Progenitor cell of endocrine pancreas (in vitro differentiated cells): ENCODE measurements at regions not wholly inside any gene's neighbourhood (a gene's known extent, or its start where the extent isn't known, plus 50 kb on each side); places are given as distances from the start of the nearest gene placed in this dataset.

Source experiments
- DNase-seq: peaks from one replicate; pipeline ENCODE4 v3.0.0; 2021; ENCODE audit warnings: low spot score; ENCODE audit not compliant: unreplicated experiment
- H3K27ac Mint-ChIP-seq: 2 replicates; pipeline ENCODE4 v1.8.0; 2021; ENCODE audit warnings: mild to moderate bottlenecking, moderate library complexity, mixed read lengths
- H3K27me3 Mint-ChIP-seq: 2 replicates; pipeline ENCODE4 v1.8.0; 2021; ENCODE audit warnings: mixed read lengths
- H3K36me3 Mint-ChIP-seq: 2 replicates; pipeline ENCODE4 v1.8.0; 2022; ENCODE audit warnings: mixed read lengths; ENCODE audit not compliant: insufficient read depth
- H3K4me1 Mint-ChIP-seq: 2 replicates; pipeline ENCODE4 v1.8.0; 2021; ENCODE audit warnings: low read depth, mixed read lengths
- H3K4me3 Mint-ChIP-seq: 2 replicates; pipeline ENCODE4 v1.8.0; 2021; ENCODE audit warnings: low read depth, mild to moderate bottlenecking, moderate library complexity, mixed read lengths
- H3K9me3 Mint-ChIP-seq: 2 replicates; pipeline ENCODE4 v1.8.0; 2021; ENCODE audit warnings: low read depth, mixed read lengths
- CTCF ChIP-seq: fragments of 200-600 bp; sonication (generic); IDR thresholded peaks from one replicate; pipeline ENCODE4 v1.5.0; 2021; ENCODE audit warnings: antibody characterized with exemption, mild to moderate bottlenecking; ENCODE audit not compliant: unreplicated experiment

GRCh38 chr15:37165395-37165794, 65.0 kb upstream of the MEIS2 start:
- Mint-ChIP-seq H3K36me3 (no peaks in the 10 kb centered on the region), H3K9me3 (peaks cover 3% of the 10 kb centered on the region), H3K4me3 (no peak overlapping the region), H3K4me1 (no peaks in the 10 kb centered on the region), H3K27me3 (no peaks in the 10 kb centered on the region), H3K27ac (no peak overlapping the region)
- no peak for DNase-seq
- no peak for TF ChIP-seq CTCF

GRCh38 chr15:37166402-37166801, 66.1 kb upstream of the MEIS2 start:
- Mint-ChIP-seq H3K4me1 (no peaks in the 10 kb centered on the region), H3K9me3 (peaks cover 3% of the 10 kb centered on the region), H3K27me3 (no peaks in the 10 kb centered on the region), H3K27ac (no peak overlapping the region), H3K36me3 (no peaks in the 10 kb centered on the region), H3K4me3 (no peak overlapping the region)
- TF ChIP-seq CTCF: no peak
- no peak for DNase-seq

GRCh38 chr15:37181339-37181738, 81.0 kb upstream of the MEIS2 start:
- peaks cover 2% of the 10 kb centered on the region for H3K36me3 Mint-ChIP-seq
- no peak for DNase-seq
- H3K4me1 Mint-ChIP-seq: no peaks in the 10 kb centered on the region
- no peaks in the 10 kb centered on the region for H3K27me3 Mint-ChIP-seq
- H3K9me3 Mint-ChIP-seq: peaks cover 45% of the 10 kb centered on the region
- H3K4me3 Mint-ChIP-seq: no peak overlapping the region
- TF ChIP-seq CTCF: no peak
- no peak overlapping the region for H3K27ac Mint-ChIP-seq

- no peaks in the 10 kb centered on the region for H3K36me3 Mint-ChIP-seq
- H3K27ac Mint-ChIP-seq: no peak overlapping the region
- no peak overlapping the region for H3K4me3 Mint-ChIP-seq
- H3K4me1 Mint-ChIP-seq: no peaks in the 10 kb centered on the region
- TF ChIP-seq CTCF: no peak
- no peak for DNase-seq
- H3K27me3 Mint-ChIP-seq: no peaks in the 10 kb centered on the region
- H3K9me3 Mint-ChIP-seq: no peaks in the 10 kb centered on the region
Observed at GRCh38 chr15:37199545-37199944, 99.2 kb upstream of the MEIS2 start.

GRCh38 chr15:37203050-37203449, 102.7 kb upstream of the MEIS2 start:
- no peak for DNase-seq
- Mint-ChIP-seq H3K4me3 (no peak overlapping the region), H3K27ac (no peak overlapping the region), H3K4me1 (peaks cover 2% of the 10 kb centered on the region), H3K36me3 (no peaks in the 10 kb centered on the region), H3K9me3 (no peaks in the 10 kb centered on the region), H3K27me3 (no peaks in the 10 kb centered on the region)
- TF ChIP-seq CTCF: no peak
